Spleen (tissue), 7 donors: ENCODE measurements at regions not wholly inside any gene's neighbourhood (a gene's known extent, or its start where the extent isn't known, plus 50 kb on each side); places are given as distances from the start of the nearest gene placed in this dataset.

Experiments
- POLR2A ChIP-seq, 3 donors: fragments of 450-650 bp; IDR thresholded peaks; one replicate each; pipeline ENCODE4 v1.5.1; 2017; ENCODE audit warnings: antibody characterized with exemption in 3 of 3, mild to moderate bottlenecking in 1 of 3
- POLR2AphosphoS5 ChIP-seq, 3 donors: sonication (generic); formaldehyde crosslinking; IDR thresholded peaks; one replicate each; pipeline ENCODE4 v1.5.1; 2017; ENCODE audit warnings: antibody characterized with exemption in 3 of 3
- TF ChIP-seq, protein P1 (sequence below), 11 experiments: fragments of 200-600 bp in 7 of 11; fragments of 450-650 bp in 4 of 11; sonication (generic) in 4 of 11; IDR thresholded peaks in 8 of 11; conservative IDR thresholded peaks in 3 of 11; 1 replicate in 7 of 11; 2 replicates in 4 of 11; pipeline versions ENCODE4 v1.4.0 to v1.8.0; 2016 to 2021; ENCODE audit warnings: antibody characterized with exemption in 11 of 11, inconsistent platforms in 4 of 11, mild to moderate bottlenecking in 1 of 11
- donor health status: DM: no; HTN: no; CAD: no; lungs with moderate emphysema.
- donor health status: DM: no; HTN: no; CAD: no.
- donor health status: DM: no; HTN: no; CAD: no.

GRCh38 chrX:142428916-142429315, 223.8 kb upstream of the MAGEC2 start:
- TF ChIP-seq POLR2A (IDR thresholded peaks at IDR 0.05), result no peak
- TF ChIP-seq POLR2AphosphoS5 (IDR thresholded peaks at IDR 0.05), result no peak
- TF ChIP-seq, protein P1, sequence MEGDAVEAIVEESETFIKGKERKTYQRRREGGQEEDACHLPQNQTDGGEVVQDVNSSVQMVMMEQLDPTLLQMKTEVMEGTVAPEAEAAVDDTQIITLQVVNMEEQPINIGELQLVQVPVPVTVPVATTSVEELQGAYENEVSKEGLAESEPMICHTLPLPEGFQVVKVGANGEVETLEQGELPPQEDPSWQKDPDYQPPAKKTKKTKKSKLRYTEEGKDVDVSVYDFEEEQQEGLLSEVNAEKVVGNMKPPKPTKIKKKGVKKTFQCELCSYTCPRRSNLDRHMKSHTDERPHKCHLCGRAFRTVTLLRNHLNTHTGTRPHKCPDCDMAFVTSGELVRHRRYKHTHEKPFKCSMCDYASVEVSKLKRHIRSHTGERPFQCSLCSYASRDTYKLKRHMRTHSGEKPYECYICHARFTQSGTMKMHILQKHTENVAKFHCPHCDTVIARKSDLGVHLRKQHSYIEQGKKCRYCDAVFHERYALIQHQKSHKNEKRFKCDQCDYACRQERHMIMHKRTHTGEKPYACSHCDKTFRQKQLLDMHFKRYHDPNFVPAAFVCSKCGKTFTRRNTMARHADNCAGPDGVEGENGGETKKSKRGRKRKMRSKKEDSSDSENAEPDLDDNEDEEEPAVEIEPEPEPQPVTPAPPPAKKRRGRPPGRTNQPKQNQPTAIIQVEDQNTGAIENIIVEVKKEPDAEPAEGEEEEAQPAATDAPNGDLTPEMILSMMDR (IDR thresholded peaks at IDR 0.05 in 8 of 11, conservative IDR thresholded peaks at IDR 0.05 in 3 of 11), result no peak
